Cardiac fibroblast (primary cell): ENCODE measurements at regions not wholly inside any gene's neighbourhood (a gene's known extent, or its start where the extent isn't known, plus 50 kb on each side); places are given as distances from the start of the nearest gene placed in this dataset.

Experiments
- DNase-seq, 2 donors: peaks; one replicate each; pipeline versions ENCODE4 v3.0.0 to v3.0.0-alpha.2; 2010; ENCODE audit warnings: low read depth in 2 of 2
- H3K4me3 ChIP-seq, 2 donors: replicated peaks in 1 of 2; 1 replicate in 1 of 2; 2 replicates in 1 of 2; pipeline ENCODE4 v1.5.1; 2011; ENCODE audit warnings: low read depth in 2 of 2, low read length in 2 of 2, mild to moderate bottlenecking in 2 of 2, moderate library complexity in 1 of 2
- CTCF ChIP-seq: IDR thresholded peaks from one replicate; pipeline ENCODE4 v1.5.1; 2011; ENCODE audit warnings: low read depth, mild to moderate bottlenecking, low read length, inconsistent platforms

GRCh38 chr14:66165337-66165736, 320.8 kb upstream of the CCDC196 start:
- no peak overlapping the region for H3K4me3 ChIP-seq
- no peak for TF ChIP-seq CTCF
- DNase-seq, result no peak

- TF ChIP-seq CTCF, result no peak
- DNase-seq, result peak; percentile 1 to 35
- no peak overlapping the region for H3K4me3 ChIP-seq
Measured at GRCh38 chr14:66174453-66174891, 311.7 kb upstream of the CCDC196 start.

GRCh38 chr14:66177935-66178334, 308.2 kb upstream of the CCDC196 start:
- no peak for DNase-seq
- no peak for TF ChIP-seq CTCF
- no peak overlapping the region for H3K4me3 ChIP-seq

- H3K4me3 ChIP-seq, result no peak overlapping the region
- TF ChIP-seq CTCF, result no peak
Measured at GRCh38 chr14:66196670-66197069, 289.5 kb upstream of the CCDC196 start.

GRCh38 chr14:66197276-66197675, 288.9 kb upstream of the CCDC196 start:
- DNase-seq, result no peak
- no peak for TF ChIP-seq CTCF
- H3K4me3 ChIP-seq, result no peak overlapping the region

More at GRCh38 chr14:66196670-66197069, 289.5 kb upstream of the CCDC196 start:
- no peak for DNase-seq

GRCh38 chr14:66206554-66206953, 279.6 kb upstream of the CCDC196 start:
- no peak for DNase-seq
- no peak for TF ChIP-seq CTCF
- no peak overlapping the region for H3K4me3 ChIP-seq

- no peak for TF ChIP-seq CTCF
- DNase-seq, result peak in 1 of 2 donors; percentile 5
Measured at GRCh38 chr14:66216763-66217162, 269.4 kb upstream of the CCDC196 start.

More at GRCh38 chr14:66216763-66217162, 269.4 kb upstream of the CCDC196 start:
- no peak overlapping the region for H3K4me3 ChIP-seq
